ENCODE measurements at regions not wholly inside any gene's neighbourhood (a gene's known extent, or its start where the extent isn't known, plus 50 kb on each side); places are given as distances from the start of the nearest gene placed in this dataset.
"Not testable (repeated sequence)": the region's sequence is repeated elsewhere in the genome, so short reads cannot be mapped to it uniquely, and the experiment has no call there.

GRCh38 chr10:23656735-23657134 is 217.9 kb downstream of the OTUD1 start:
- no peaks in the 10 kb centered on the region for H3F3A ChIP-seq (ENCODE audit: insufficient read depth, low read length, poor library complexity, severe bottlenecking)
- H3K27me3 ChIP-seq (ENCODE audit: insufficient read depth, low read depth, low read length) = no peaks in the 10 kb centered on the region
- no peaks in the 10 kb centered on the region for H3K9me3 ChIP-seq (ENCODE audit: low read length)
- no peak overlapping the region for H3K27ac ChIP-seq (ENCODE audit: low read length)
- no peak overlapping the region for H3K4me3 ChIP-seq (ENCODE audit: low read length)
- no peaks in the 10 kb centered on the region for H3K79me2 ChIP-seq (replicated peaks; ENCODE audit: insufficient read depth, low read length)
- H4K20me1 ChIP-seq (ENCODE audit: insufficient read depth) = no peaks in the 10 kb centered on the region
- no peak for TF ChIP-seq MXI1 (conservative IDR thresholded peaks at IDR 0.05; ENCODE audit: poor library complexity, severe bottlenecking)
- TF ChIP-seq RAD21 (conservative IDR thresholded peaks at IDR 0.05) = no peak
- no peak for TF ChIP-seq EP300 (conservative IDR thresholded peaks at IDR 0.05; ENCODE audit: poor library complexity, severe bottlenecking)
- no peak for TF ChIP-seq EZH2 (IDR thresholded peaks at IDR 0.05; ENCODE audit: borderline replicate concordance, insufficient read depth, low read length, poor library complexity, severe bottlenecking)
- TF ChIP-seq POLR2AphosphoS5 (IDR thresholded peaks at IDR 0.05) = no peak
- no peak for TF ChIP-seq TAF1 (IDR thresholded peaks at IDR 0.05; ENCODE audit: low read depth)
- TF ChIP-seq CTCF (IDR thresholded peaks at IDR 0.05; ENCODE audit: poor library complexity, severe bottlenecking) = no peak
- TF ChIP-seq SMC3 (conservative IDR thresholded peaks at IDR 0.05; ENCODE audit: poor library complexity) = no peak
- TF ChIP-seq REST (IDR thresholded peaks at IDR 0.05; ENCODE audit: borderline replicate concordance) = no peak
- H3K36me3 ChIP-seq (ENCODE audit: insufficient read depth, low read length) = no peaks in the 10 kb centered on the region
- H2AFZ ChIP-seq (ENCODE audit: low read depth, low read length) = no peak overlapping the region
- H3K9ac ChIP-seq (ENCODE audit: low read length) = no peak overlapping the region
- H3K4me2 ChIP-seq (ENCODE audit: low read length) = no peak overlapping the region
- H3K9me2 ChIP-seq (ENCODE audit: insufficient read depth, low read length) = no peaks in the 10 kb centered on the region

- Histone ChIP-seq H3K79me2 (replicated peaks; ENCODE audit: insufficient read depth, low read length) (no peaks in the 10 kb centered on the region), H3K27me3 (ENCODE audit: insufficient read depth, low read depth, low read length) (no peaks in the 10 kb centered on the region), H3K4me3 (ENCODE audit: low read length) (no peak overlapping the region), H4K20me1 (ENCODE audit: insufficient read depth) (no peaks in the 10 kb centered on the region), H3K9me3 (ENCODE audit: low read length) (no peaks in the 10 kb centered on the region), H2AFZ (ENCODE audit: low read depth, low read length) (no peak overlapping the region), H3K9me2 (ENCODE audit: insufficient read depth, low read length) (no peaks in the 10 kb centered on the region), H3K9ac (ENCODE audit: low read length) (no peak overlapping the region), H3K4me2 (ENCODE audit: low read length) (no peak overlapping the region), H3K36me3 (ENCODE audit: insufficient read depth, low read length) (no peaks in the 10 kb centered on the region), H3K27ac (ENCODE audit: low read length) (no peak overlapping the region), H3F3A (ENCODE audit: insufficient read depth, low read length, poor library complexity, severe bottlenecking) (no peaks in the 10 kb centered on the region)
- TF ChIP-seq REST (IDR thresholded peaks at IDR 0.05; ENCODE audit: borderline replicate concordance) = no peak
- no peak for TF ChIP-seq TAF1 (IDR thresholded peaks at IDR 0.05; ENCODE audit: low read depth)
- no peak for TF ChIP-seq MXI1 (conservative IDR thresholded peaks at IDR 0.05; ENCODE audit: poor library complexity, severe bottlenecking)
- TF ChIP-seq SMC3 (conservative IDR thresholded peaks at IDR 0.05; ENCODE audit: poor library complexity) = no peak
- no peak for TF ChIP-seq EP300 (conservative IDR thresholded peaks at IDR 0.05; ENCODE audit: poor library complexity, severe bottlenecking)
- no peak for TF ChIP-seq CTCF (IDR thresholded peaks at IDR 0.05; ENCODE audit: poor library complexity, severe bottlenecking)
- no peak for TF ChIP-seq RAD21 (conservative IDR thresholded peaks at IDR 0.05)
- no peak for TF ChIP-seq EZH2 (IDR thresholded peaks at IDR 0.05; ENCODE audit: borderline replicate concordance, insufficient read depth, low read length, poor library complexity, severe bottlenecking)
- TF ChIP-seq POLR2AphosphoS5 (IDR thresholded peaks at IDR 0.05) = no peak
These were observed 218.8 kb downstream of the OTUD1 start for GRCh38 chr10:23657677-23658076.

DNA sequence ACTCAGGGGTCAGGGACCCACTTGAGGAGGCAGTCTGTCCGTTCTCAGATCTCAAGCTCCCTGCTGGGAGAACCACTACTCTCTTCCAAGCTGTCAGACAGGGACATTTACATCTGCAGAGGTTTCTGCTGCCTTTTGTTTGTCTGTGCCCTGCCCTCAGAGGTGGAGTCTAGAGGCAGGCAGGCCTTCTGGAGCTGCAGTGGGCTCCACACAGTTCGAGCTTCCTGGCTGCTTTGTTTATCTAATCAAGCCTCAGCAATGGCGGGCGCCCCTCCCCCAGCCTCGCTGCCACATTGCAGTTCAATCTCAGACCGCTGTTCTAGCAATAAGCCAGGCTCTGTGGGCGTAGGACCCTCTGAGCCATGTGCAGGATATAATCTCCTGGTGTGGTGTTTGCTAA is 233.0 kb downstream of the OTUD1 start:
- not testable (repeated sequence) for H3K9me2 ChIP-seq (ENCODE audit: insufficient read depth, low read length); H4K20me1 ChIP-seq (ENCODE audit: insufficient read depth); H3K4me2 ChIP-seq (ENCODE audit: low read length); H3K79me2 ChIP-seq (replicated peaks; ENCODE audit: insufficient read depth, low read length); H3F3A ChIP-seq (ENCODE audit: insufficient read depth, low read length, poor library complexity, severe bottlenecking); H3K9me3 ChIP-seq (ENCODE audit: low read length); H3K9ac ChIP-seq (ENCODE audit: low read length); H3K27me3 ChIP-seq (ENCODE audit: insufficient read depth, low read depth, low read length); H3K4me3 ChIP-seq (ENCODE audit: low read length); H3K27ac ChIP-seq (ENCODE audit: low read length); H3K36me3 ChIP-seq (ENCODE audit: insufficient read depth, low read length); H2AFZ ChIP-seq (ENCODE audit: low read depth, low read length)

All from neural cell (in vitro differentiated cells).